ENCODE measurements at regions not wholly inside any gene's neighbourhood (a gene's known extent, or its start where the extent isn't known, plus 50 kb on each side); places are given as distances from the start of the nearest gene placed in this dataset.

DNA sequence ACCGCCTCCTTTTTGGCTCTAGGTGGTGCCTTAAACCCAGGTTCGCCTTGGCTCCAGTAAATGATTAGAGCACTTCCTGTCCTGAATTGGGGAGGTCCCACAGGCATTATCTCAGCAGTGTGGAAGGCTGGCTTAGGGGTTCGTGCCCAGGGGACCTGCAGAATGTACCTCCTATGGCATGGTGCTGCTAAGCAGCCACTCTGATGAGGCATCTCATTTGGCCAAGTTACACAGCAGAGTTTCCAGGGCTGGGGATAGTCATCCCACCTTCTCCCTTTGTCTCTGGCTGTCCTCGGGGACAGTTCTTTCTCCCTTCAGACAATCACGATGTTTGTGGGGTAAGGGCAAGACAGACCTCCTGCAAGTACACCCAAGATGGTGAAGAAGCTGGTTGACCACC lies 371.2 kb downstream of the VPS13C start:
- TF ChIP-seq, protein P1, sequence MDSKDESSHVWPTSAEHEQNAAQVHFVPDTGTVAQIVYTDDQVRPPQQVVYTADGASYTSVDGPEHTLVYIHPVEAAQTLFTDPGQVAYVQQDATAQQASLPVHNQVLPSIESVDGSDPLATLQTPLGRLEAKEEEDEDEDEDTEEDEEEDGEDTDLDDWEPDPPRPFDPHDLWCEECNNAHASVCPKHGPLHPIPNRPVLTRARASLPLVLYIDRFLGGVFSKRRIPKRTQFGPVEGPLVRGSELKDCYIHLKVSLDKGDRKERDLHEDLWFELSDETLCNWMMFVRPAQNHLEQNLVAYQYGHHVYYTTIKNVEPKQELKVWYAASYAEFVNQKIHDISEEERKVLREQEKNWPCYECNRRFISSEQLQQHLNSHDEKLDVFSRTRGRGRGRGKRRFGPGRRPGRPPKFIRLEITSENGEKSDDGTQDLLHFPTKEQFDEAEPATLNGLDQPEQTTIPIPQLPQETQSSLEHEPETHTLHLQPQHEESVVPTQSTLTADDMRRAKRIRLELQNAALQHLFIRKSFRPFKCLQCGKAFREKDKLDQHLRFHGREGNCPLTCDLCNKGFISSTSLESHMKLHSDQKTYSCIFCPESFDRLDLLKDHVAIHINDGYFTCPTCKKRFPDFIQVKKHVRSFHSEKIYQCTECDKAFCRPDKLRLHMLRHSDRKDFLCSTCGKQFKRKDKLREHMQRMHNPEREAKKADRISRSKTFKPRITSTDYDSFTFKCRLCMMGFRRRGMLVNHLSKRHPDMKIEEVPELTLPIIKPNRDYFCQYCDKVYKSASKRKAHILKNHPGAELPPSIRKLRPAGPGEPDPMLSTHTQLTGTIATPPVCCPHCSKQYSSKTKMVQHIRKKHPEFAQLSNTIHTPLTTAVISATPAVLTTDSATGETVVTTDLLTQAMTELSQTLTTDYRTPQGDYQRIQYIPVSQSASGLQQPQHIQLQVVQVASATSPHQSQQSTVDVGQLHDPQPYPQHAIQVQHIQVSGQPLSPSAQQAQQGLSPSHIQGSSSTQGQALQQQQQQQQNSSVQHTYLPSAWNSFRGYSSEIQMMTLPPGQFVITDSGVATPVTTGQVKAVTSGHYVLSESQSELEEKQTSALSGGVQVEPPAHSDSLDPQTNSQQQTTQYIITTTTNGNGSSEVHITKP (IDR thresholded peaks at IDR 0.05; ENCODE audit: partially characterized antibody), result no peak
- TF ChIP-seq ZFP30 (CRISPR knock-in tag; IDR thresholded peaks at IDR 0.05; ENCODE audit: borderline replicate concordance) (no peak), KDM4B (IDR thresholded peaks at IDR 0.05; ENCODE audit: borderline replicate concordance in 2 of 2, low read depth in 1 of 2) (no peak), POLR2A (conservative IDR thresholded peaks at IDR 0.05) (no peak), SMARCE1 (IDR thresholded peaks at IDR 0.05) (no peak), TARDBP (IDR thresholded peaks at IDR 0.05) (no peak)
- TF ChIP-seq, protein P2, sequence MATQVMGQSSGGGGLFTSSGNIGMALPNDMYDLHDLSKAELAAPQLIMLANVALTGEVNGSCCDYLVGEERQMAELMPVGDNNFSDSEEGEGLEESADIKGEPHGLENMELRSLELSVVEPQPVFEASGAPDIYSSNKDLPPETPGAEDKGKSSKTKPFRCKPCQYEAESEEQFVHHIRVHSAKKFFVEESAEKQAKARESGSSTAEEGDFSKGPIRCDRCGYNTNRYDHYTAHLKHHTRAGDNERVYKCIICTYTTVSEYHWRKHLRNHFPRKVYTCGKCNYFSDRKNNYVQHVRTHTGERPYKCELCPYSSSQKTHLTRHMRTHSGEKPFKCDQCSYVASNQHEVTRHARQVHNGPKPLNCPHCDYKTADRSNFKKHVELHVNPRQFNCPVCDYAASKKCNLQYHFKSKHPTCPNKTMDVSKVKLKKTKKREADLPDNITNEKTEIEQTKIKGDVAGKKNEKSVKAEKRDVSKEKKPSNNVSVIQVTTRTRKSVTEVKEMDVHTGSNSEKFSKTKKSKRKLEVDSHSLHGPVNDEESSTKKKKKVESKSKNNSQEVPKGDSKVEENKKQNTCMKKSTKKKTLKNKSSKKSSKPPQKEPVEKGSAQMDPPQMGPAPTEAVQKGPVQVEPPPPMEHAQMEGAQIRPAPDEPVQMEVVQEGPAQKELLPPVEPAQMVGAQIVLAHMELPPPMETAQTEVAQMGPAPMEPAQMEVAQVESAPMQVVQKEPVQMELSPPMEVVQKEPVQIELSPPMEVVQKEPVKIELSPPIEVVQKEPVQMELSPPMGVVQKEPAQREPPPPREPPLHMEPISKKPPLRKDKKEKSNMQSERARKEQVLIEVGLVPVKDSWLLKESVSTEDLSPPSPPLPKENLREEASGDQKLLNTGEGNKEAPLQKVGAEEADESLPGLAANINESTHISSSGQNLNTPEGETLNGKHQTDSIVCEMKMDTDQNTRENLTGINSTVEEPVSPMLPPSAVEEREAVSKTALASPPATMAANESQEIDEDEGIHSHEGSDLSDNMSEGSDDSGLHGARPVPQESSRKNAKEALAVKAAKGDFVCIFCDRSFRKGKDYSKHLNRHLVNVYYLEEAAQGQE (IDR thresholded peaks at IDR 0.05; ENCODE audit: borderline replicate concordance), result no peak
- TF ChIP-seq, protein P2 (CRISPR knock-in tag; IDR thresholded peaks at IDR 0.05; ENCODE audit: low read depth), result no peak

Data from K562 (cell line).